SU-DHL-6 (cell line): ENCODE measurements at regions not wholly inside any gene's neighbourhood (a gene's known extent, or its start where the extent isn't known, plus 50 kb on each side); places are given as distances from the start of the nearest gene placed in this dataset.

Source experiments
- H2AFZ ChIP-seq: fragments of 200-600 bp; sonication (generic); 2 replicates; pipeline ENCODE4 v1.6.1; 2014; ENCODE audit warnings: low read depth, mild to moderate bottlenecking, moderate library complexity, mixed read lengths, antibody characterized with exemption, low read length; ENCODE audit not compliant: severe bottlenecking
- H3F3A ChIP-seq: fragments of 200-600 bp; shearing (Covaris generic); 2 replicates; pipeline ENCODE4 v1.6.0; 2016; ENCODE audit warnings: antibody characterized with exemption, mild to moderate bottlenecking; ENCODE audit not compliant: insufficient read depth
- H3K27ac ChIP-seq: fragments of 200-600 bp; sonication (generic); 2 replicates; pipeline ENCODE4 v1.5.1; 2016; ENCODE audit warnings: low read depth, mild to moderate bottlenecking, low read length, moderate library complexity, mixed read lengths
- H3K27me3 ChIP-seq: fragments of 200-600 bp; sonication (generic), shearing (Covaris generic); 2 replicates; pipeline ENCODE4 v1.6.0; 2014; ENCODE audit warnings: mild to moderate bottlenecking, low read length
- H3K36me3 ChIP-seq: fragments of 200-600 bp; sonication (generic); 2 replicates; pipeline ENCODE4 v1.6.1; 2014; ENCODE audit warnings: mild to moderate bottlenecking, low read length, mixed read lengths
- H3K4me2 ChIP-seq: fragments of 300-600, 200-600 bp; shearing (Covaris generic), sonication (generic); 2 replicates; pipeline ENCODE4 v1.6.0; 2014; ENCODE audit warnings: low read length, low read depth, mild to moderate bottlenecking; ENCODE audit not compliant: poor library complexity, severe bottlenecking
- H3K4me3 ChIP-seq: fragments of 200-600 bp; sonication (generic); 2 replicates; pipeline ENCODE4 v1.5.1; 2014; ENCODE audit warnings: antibody characterized with exemption, low read length, mild to moderate bottlenecking, mixed read lengths; ENCODE audit not compliant: insufficient read depth, poor library complexity, severe bottlenecking
- H3K79me2 ChIP-seq: fragments of 200-600 bp; sonication (generic); 2 replicates; pipeline ENCODE4 v1.6.1; 2014; ENCODE audit warnings: mild to moderate bottlenecking, low read length, moderate library complexity; ENCODE audit not compliant: insufficient read depth
- H3K9ac ChIP-seq: fragments of 200-600 bp; sonication (generic); 2 replicates; pipeline ENCODE4 v1.7.0; 2014; ENCODE audit warnings: mild to moderate bottlenecking, low read length
- H3K9me2 ChIP-seq: fragments of 200-600 bp; sonication (generic); replicated peaks from 2 replicates; pipeline ENCODE4 v1.6.1; 2014; ENCODE audit warnings: low read length; ENCODE audit not compliant: insufficient read depth
- H3K9me3 ChIP-seq: fragments of 200-600 bp; sonication (generic); 2 replicates; pipeline ENCODE4 v1.6.1; 2014; ENCODE audit warnings: low read length, mixed read lengths; ENCODE audit not compliant: insufficient read depth
- H4K20me1 ChIP-seq: fragments of 200-600 bp; sonication (generic); 2 replicates; pipeline ENCODE4 v1.6.1; 2014; ENCODE audit warnings: low read depth, mild to moderate bottlenecking, antibody characterized with exemption, low read length, moderate library complexity, mixed read lengths
- EZH2phosphoT487 ChIP-seq: fragments of 200-600 bp; sonication (generic), shearing (Covaris generic); conservative IDR thresholded peaks from 2 replicates; pipeline ENCODE4 v1.6.1; 2018; ENCODE audit warnings: mild to moderate bottlenecking, antibody characterized with exemption, low read length, moderate library complexity, mixed read lengths
- TF ChIP-seq, protein P1 (sequence below): fragments of 200-600 bp; sonication (generic); IDR thresholded peaks from one replicate; pipeline ENCODE4 v1.5.1; 2017; ENCODE audit warnings: antibody characterized with exemption, mild to moderate bottlenecking, low read length, moderate library complexity; ENCODE audit not compliant: insufficient read depth, poor library complexity, severe bottlenecking

DNA sequence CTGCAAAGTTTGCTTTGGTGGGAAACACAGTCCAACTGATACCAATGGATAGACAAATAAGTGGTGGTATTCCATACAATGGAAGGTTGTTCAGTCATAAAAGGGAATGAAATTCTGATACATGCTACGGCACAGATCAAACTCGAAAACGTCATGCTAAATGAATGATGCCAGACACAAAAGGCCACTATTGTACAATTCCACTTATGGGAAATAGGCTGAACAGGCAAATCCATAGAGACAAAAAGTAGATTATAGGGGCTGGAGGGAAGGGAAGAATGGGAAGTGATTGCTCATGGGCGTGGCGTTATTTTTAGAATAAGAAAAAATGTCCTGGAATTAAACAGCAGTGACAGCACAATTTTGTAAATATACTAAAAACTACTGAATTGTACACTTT is 66.0 kb upstream of the FOXK1 start:
- Histone ChIP-seq H3K9ac (no peak overlapping the region), H3K9me2 (no peaks in the 10 kb centered on the region), H3K79me2 (no peaks in the 10 kb centered on the region), H3K27ac (no peak overlapping the region), H3K27me3 (no peaks in the 10 kb centered on the region), H3K4me2 (no peak overlapping the region), H2AFZ (no peak overlapping the region), H4K20me1 (no peaks in the 10 kb centered on the region), H3K4me3 (no peak overlapping the region), H3K36me3 (no peaks in the 10 kb centered on the region), H3F3A (no peaks in the 10 kb centered on the region), H3K9me3 (no peaks in the 10 kb centered on the region)
- no peak for TF ChIP-seq EZH2phosphoT487
- TF ChIP-seq, protein P1, sequence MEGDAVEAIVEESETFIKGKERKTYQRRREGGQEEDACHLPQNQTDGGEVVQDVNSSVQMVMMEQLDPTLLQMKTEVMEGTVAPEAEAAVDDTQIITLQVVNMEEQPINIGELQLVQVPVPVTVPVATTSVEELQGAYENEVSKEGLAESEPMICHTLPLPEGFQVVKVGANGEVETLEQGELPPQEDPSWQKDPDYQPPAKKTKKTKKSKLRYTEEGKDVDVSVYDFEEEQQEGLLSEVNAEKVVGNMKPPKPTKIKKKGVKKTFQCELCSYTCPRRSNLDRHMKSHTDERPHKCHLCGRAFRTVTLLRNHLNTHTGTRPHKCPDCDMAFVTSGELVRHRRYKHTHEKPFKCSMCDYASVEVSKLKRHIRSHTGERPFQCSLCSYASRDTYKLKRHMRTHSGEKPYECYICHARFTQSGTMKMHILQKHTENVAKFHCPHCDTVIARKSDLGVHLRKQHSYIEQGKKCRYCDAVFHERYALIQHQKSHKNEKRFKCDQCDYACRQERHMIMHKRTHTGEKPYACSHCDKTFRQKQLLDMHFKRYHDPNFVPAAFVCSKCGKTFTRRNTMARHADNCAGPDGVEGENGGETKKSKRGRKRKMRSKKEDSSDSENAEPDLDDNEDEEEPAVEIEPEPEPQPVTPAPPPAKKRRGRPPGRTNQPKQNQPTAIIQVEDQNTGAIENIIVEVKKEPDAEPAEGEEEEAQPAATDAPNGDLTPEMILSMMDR: no peak

DNA sequence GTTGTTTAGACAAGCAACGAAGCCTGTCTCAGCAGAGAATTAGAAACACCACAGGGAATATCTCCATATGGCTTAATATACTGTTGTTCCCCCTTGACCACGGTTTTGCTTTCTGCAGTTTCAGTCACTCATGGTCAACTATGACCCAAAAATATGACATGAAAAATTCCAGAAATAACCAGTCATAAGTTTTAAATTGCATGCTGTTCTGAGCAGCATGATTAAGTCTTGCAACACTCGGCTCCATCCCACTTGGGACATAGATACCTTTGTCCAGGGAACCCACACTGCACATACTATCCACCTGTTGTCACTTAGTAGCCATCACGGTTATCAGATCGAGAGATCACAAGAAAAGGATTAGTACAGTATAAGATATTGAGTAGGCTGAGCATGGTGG is 60.7 kb upstream of the FOXK1 start:
- TF ChIP-seq EZH2phosphoT487: no peak
- TF ChIP-seq, protein P1: no peak
- Histone ChIP-seq H3K9me2 (no peaks in the 10 kb centered on the region), H2AFZ (no peak overlapping the region), H4K20me1 (no peaks in the 10 kb centered on the region), H3K27me3 (no peaks in the 10 kb centered on the region), H3K9ac (no peak overlapping the region), H3K9me3 (no peaks in the 10 kb centered on the region), H3K36me3 (no peaks in the 10 kb centered on the region), H3K79me2 (no peaks in the 10 kb centered on the region), H3K4me3 (no peak overlapping the region), H3K4me2 (no peak overlapping the region), H3F3A (no peaks in the 10 kb centered on the region), H3K27ac (no peak overlapping the region)

DNA sequence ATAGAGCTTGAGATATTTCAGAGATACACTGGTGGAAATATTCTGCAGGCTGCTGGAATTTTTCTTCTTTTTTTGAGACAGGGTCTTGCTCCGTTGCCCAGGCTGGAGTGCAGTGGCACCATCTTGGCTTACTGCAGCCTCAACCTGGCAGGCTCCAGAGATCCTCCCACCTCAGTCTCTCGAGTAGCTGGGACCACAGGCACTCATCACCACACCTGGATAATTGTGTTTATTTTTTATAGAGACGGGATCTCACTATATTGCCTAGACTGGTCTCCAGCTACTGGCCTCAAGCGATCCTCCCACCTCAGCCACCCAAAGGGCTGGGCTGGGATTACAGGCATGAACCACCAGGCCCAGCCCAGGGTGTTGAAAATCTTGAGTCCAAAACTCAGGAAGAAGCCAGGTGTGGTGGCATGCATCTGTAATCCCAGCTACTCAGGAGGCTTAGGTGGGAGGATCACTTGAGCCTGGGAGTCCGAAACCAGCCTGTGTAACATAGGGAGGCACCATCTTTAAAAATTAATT is 55.7 kb upstream of the FOXK1 start:
- Histone ChIP-seq H3K9ac (no peak overlapping the region), H3K79me2 (no peaks in the 10 kb centered on the region), H4K20me1 (no peaks in the 10 kb centered on the region), H3K9me3 (no peaks in the 10 kb centered on the region), H3K4me3 (no peak overlapping the region), H3K36me3 (no peaks in the 10 kb centered on the region), H3K9me2 (no peaks in the 10 kb centered on the region), H3K4me2 (no peak overlapping the region), H3K27ac (no peak overlapping the region), H3K27me3 (no peaks in the 10 kb centered on the region), H2AFZ (no peak overlapping the region), H3F3A (no peaks in the 10 kb centered on the region)
- TF ChIP-seq EZH2phosphoT487: no peak
- TF ChIP-seq, protein P1: no peak
